GM21723 (cell line): ENCODE measurements at regions not wholly inside any gene's neighbourhood (a gene's known extent, or its start where the extent isn't known, plus 50 kb on each side); places are given as distances from the start of the nearest gene placed in this dataset.

ENCODE experiments used
- ATAC-seq: cut with Tn5 transposase; IDR thresholded peaks from one replicate; pipeline ENCODE4 v1.9.1; 2021; ENCODE audit warnings: mild to moderate bottlenecking, moderate library complexity; ENCODE audit not compliant: unreplicated experiment

DNA sequence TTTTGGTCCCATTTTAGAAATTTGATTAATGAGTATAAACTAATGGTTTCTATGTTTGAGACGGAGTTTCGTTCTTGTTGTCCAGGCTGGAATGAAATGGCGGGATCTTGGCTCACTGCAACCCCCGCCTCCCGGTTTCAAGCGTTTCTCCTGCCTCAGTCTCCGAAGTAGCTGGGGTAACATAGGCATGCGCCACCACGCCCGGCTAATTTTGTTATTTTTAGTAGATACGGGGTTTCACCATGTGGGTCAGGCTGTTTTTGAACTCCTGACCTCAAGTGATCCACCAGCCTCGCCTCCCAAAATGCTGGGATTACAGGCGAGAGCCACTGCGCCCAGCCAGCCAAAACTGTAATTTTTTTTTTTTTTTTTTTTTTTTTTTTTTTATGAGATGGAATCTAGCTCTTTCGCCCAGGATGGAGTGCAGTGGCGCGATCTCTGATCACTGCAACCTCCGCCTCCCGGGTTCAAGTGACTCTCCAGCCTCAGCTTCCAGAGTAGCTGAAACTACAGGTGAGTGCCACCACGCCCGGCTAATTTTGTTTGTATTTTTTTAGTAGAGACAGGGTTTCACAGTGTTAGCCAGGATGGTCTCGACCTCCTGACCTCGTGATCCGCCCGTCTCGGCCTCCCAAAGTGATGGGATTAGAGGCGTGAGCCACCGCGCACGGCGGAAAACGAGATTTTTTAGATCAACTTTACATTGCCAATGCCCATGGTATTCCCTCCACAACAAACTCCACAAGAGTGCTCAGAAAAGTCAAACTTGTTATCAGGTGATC, 127.8 kb downstream of the HFE start:
- ATAC-seq: no peak

DNA sequence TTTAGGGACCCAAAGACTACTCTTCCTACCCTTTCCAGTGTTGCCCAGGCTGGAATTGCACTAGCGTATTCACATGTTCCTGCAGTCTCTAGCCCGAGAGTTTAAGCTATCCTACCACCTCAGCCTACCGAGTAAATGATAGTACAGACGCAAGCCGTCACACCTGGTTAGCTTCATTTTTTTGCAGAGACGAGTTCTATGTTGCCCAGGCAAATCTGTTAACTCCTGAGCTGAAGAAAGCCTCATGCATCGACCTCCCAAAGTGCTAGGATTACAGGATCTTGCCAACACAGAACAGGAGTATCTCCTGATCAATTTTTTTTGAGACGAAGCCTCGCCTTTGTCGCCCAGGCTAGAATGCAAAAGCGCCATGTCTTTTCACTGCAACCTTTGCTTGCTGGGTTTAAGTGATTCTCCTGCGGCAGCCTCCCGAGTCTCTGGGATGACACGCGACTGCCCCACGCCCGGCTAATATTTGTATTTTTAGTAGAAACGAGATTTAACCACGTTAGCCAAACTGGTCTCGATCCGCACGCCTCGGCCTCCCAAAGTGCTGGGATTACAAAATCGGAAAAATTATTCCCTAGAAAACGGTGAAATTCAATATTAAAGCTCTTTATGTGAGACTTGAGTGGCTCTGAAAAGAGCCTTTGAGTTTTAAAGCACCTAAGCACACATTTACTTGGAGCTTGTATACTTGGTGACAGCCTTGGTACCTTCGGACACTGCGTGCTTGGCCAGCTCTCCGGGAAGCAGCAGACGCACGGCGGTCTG, 128.5 kb downstream of the HFE start:
- peak; percentile 27 for ATAC-seq

GRCh38 chr6:26216359-26216885, 129.2 kb downstream of the HFE start:
- ATAC-seq: peak; percentile 74

GRCh38 chr6:26216886-26217713, 129.9 kb downstream of the HFE start:
- ATAC-seq: peak; percentile 49

- no peak for ATAC-seq
Observed at GRCh38 chr6:26217714-26218075, 130.5 kb downstream of the HFE start.

DNA sequence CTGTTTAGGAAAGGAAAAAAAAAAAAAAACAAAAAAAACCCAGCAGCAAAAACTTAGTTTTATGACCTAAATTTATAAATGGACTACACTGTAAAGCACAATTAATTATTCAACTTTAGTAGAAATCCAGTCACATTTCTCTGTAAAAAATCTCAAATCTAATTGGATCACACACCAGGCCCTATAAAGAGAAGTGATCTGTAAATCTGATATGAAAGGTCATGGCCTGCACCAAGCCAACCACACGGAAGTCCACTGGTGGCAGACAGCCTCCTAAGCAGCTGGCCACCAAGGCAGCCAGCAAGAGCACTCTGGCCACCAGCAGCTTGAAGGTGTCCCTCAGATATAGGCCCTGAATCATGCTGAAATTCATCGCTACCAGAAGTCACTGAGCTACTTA, 131.6 kb downstream of the HFE start:
- no peak for ATAC-seq

DNA sequence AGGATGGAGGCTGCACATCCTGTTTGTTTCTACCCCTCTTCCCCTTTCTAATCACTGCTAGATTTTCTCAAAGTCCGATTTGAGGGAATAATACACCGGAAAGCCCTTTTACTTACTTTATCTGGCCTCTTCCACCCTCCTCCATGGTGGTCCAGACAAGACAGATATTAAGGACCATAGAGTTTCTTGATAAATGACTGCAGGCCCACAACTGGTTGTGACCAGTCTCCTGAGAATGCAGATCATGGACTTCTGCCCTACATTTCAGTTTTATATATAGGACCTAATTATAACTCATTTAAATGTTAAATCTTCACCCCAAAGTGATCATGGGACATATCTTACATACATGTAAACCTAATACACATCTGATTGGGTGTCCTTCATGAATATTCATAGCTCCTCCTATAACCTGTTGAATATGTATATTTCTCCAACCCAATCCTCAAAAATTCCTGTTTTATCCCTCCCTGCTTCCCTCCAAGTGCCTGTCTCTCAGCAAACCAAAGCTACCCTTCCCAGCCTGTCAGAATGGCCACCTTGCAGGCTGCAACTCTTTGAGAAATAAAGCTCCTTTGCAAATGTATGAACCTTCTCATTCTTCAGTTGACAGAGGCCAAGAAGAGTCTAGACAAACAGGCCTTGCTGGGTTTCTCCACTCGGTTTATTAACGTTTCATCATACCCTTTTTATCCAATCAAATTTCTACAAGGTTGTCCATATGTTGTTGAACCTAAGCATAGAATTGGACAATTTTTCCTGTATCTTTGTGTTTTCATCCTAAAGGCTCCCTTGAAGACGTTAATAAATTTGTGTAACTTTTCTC, 133.1 kb downstream of the HFE start:
- no peak for ATAC-seq

- ATAC-seq: no peak
Observed at GRCh38 chr6:26221186-26221585, 134.0 kb downstream of the HFE start.

GRCh38 chr6:26222571-26222970, 135.3 kb downstream of the HFE start:
- ATAC-seq: no peak

- ATAC-seq: no peak
Observed at GRCh38 chr6:26223228-26223627, 136.0 kb downstream of the HFE start.

- ATAC-seq: peak; percentile 70
Observed at GRCh38 chr6:26223650-26224546, 136.7 kb downstream of the HFE start.

GRCh38 chr6:26224547-26224912, 137.3 kb downstream of the HFE start:
- ATAC-seq: no peak

GRCh38 chr6:26224940-26225847, 138.0 kb downstream of the HFE start:
- ATAC-seq: no peak

DNA sequence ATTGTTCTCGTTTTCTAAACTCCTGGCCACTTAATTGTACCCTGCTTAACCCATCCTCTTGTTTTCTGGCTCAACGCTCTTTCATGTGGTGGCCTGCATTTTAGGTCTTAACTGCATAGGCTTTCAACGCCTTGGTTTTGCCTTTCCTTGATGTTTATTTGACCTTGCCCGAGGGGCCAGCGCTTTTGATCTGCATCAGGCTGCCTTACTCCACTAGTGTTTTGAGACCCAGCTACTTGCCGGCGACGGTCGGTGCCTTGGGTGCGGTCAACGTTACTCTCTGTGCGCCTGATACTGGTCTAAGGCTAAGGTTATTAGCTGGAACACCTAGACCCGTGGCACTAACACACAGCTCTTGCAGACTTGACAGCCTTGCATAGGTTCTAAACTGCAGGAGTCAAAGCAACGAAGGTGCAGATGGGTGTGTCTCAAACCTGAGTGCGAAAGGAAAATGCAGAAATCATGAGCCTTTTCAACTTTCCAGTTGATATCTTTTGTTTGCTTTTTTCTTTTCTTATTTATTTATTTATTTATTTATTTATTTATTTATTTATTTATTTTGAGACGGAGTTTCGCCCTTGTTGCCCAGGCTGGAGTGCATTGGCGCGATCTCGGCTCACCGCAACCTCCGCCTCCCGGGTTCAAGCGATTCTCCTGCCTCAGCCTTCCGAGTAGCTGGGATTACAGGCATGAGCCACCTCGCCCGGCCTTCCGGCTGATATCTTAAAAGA, 138.8 kb downstream of the HFE start:
- ATAC-seq: no peak

DNA sequence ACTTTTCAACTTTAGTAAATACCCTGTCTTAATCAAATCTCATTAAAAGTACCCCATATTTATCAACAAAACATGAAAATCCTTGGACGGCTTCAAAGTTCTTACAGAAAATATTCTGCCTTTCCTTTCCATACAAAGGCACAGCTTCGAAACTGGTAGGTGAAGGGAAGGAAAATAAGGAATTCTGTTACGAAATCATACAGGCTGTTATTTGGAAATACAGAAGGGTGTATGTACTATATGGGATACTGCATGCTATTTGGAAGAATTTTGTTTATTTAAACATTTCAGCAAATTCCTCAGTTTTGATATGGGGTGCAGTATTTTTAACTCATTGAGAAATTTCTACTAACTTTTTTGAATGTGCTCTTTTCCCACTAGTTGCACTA, 138.4 kb upstream of the BTN3A2 start:
- ATAC-seq: no peak

DNA sequence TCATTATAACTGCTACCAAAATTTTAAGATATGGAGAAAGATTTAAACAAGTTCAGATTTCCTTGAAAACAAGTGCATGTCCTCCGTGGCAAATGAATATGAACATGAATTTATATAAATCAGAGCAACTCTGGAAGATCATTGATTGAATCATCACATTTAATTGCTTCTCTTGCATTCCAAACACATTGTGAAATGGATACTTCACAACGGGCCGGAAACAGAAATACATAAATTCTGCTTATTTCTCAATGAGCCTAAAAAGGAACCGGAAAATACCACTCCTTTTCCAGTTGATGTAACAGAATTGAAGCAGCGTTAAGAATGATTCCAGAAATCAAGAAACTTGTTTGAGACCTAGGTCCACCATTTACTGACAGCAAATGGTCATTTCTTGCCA, 134.6 kb upstream of the BTN3A2 start:
- ATAC-seq: no peak

- no peak for ATAC-seq
Observed at GRCh38 chr6:26231006-26231587, 133.9 kb upstream of the BTN3A2 start.
